Stomach (tissue), 4 donors: ENCODE measurements at regions not wholly inside any gene's neighbourhood (a gene's known extent, or its start where the extent isn't known, plus 50 kb on each side); places are given as distances from the start of the nearest gene placed in this dataset.

ENCODE experiments used
- CTCF ChIP-seq, 7 experiments: fragments of 450-650 bp in 4 of 7; fragments of 200-600 bp in 3 of 7; sonication (generic) in 3 of 7; IDR thresholded peaks; one replicate each; pipeline ENCODE4 v1.5.1; 2016 to 2019; ENCODE audit warnings: antibody characterized with exemption in 7 of 7, control low read depth in 2 of 7, mild to moderate bottlenecking in 1 of 7
- EP300 ChIP-seq: sonication (generic); formaldehyde crosslinking; IDR thresholded peaks from one replicate; pipeline ENCODE4 v1.6.1; 2017; ENCODE audit warnings: antibody characterized with exemption
- POLR2A ChIP-seq, 4 donors: fragments of 450-650 bp; IDR thresholded peaks; one replicate each; pipeline ENCODE4 v1.6.1; 2016; ENCODE audit warnings: antibody characterized with exemption in 4 of 4, control low read depth in 2 of 4, mild to moderate bottlenecking in 1 of 4, moderate library complexity in 1 of 4

- TF ChIP-seq CTCF (IDR thresholded peaks at IDR 0.05) (no peak), EP300 (no peak), POLR2A (IDR thresholded peaks at IDR 0.05) (no peak)
Observed at GRCh38 chr5:159671886-159672285, 244.4 kb upstream of the ADRA1B start.
